Smooth muscle cell (in vitro differentiated cells): ENCODE measurements at regions not wholly inside any gene's neighbourhood (a gene's known extent, or its start where the extent isn't known, plus 50 kb on each side); places are given as distances from the start of the nearest gene placed in this dataset.
"Not testable (repeated sequence)": the region's sequence is repeated elsewhere in the genome, so short reads cannot be mapped to it uniquely, and the experiment has no call there.

Experiments used
- DNase-seq: peaks from one replicate; lab custom pipeline; 2025; ENCODE audit not compliant: unreplicated experiment; lab: John Stamatoyannopoulos, UW
- H2AFZ ChIP-seq: fragments of 200-600 bp; sonication (generic); 2 replicates; pipeline ENCODE4 v1.6.0; 2016; ENCODE audit warnings: antibody characterized with exemption, low read depth, mild to moderate bottlenecking
- H3F3A ChIP-seq: fragments of 200-600 bp; sonication (generic); 2 replicates; pipeline ENCODE4 v1.6.0; 2017; ENCODE audit warnings: antibody characterized with exemption, low read depth
- H3K27ac ChIP-seq: fragments of 200-600 bp; sonication (generic); 2 replicates; pipeline ENCODE4 v1.5.1; 2016; ENCODE audit warnings: low read depth, mild to moderate bottlenecking
- H3K27me3 ChIP-seq: fragments of 200-600 bp; sonication (generic); 2 replicates; pipeline ENCODE4 v1.6.1; 2016; ENCODE audit warnings: low read depth, mild to moderate bottlenecking
- H3K36me3 ChIP-seq: fragments of 200-600 bp; sonication (generic); 2 replicates; pipeline ENCODE4 v1.5.1; 2016; ENCODE audit warnings: low read depth
- H3K4me1 ChIP-seq: fragments of 200-600 bp; sonication (generic); 2 replicates; pipeline ENCODE4 v1.5.1; 2016; ENCODE audit warnings: low read depth
- H3K4me2 ChIP-seq: fragments of 200-600 bp; sonication (generic); 2 replicates; pipeline ENCODE4 v1.6.0; 2016; ENCODE audit warnings: mild to moderate bottlenecking
- H3K4me3 ChIP-seq: fragments of 200-600 bp; sonication (generic); 2 replicates; pipeline ENCODE4 v1.5.1; 2016; ENCODE audit warnings: mild to moderate bottlenecking
- H3K79me2 ChIP-seq: fragments of 200-600 bp; sonication (generic); 2 replicates; pipeline ENCODE4 v1.6.0; 2016; ENCODE audit warnings: low read depth, mild to moderate bottlenecking
- H3K9ac ChIP-seq: fragments of 200-600 bp; sonication (generic); 2 replicates; pipeline ENCODE4 v1.6.0; 2016; ENCODE audit warnings: low read depth
- H3K9me3 ChIP-seq: fragments of 200-600 bp; sonication (generic); replicated peaks from 2 replicates; pipeline ENCODE4 v1.5.1; 2016; ENCODE audit warnings: low read depth
- H4K20me1 ChIP-seq: fragments of 200-600 bp; sonication (generic); 2 replicates; pipeline ENCODE4 v1.6.0; 2016; ENCODE audit warnings: low read depth
- WGBS: methylation state at CpG from one replicate; pipeline ENCODE4 v1.1.7; 2016; ENCODE audit warnings: low lambda C conversion rate; 5-methylcytosine and 5-hydroxymethylcytosine counted together

- not testable (repeated sequence) for H3K36me3 ChIP-seq, H3K4me3 ChIP-seq, H3F3A ChIP-seq, H3K4me1 ChIP-seq, DNase-seq, H3K79me2 ChIP-seq, H3K27me3 ChIP-seq, H3K4me2 ChIP-seq, H3K9ac ChIP-seq, H3K9me3 ChIP-seq, H3K27ac ChIP-seq, H2AFZ ChIP-seq
- 0% methylated on average over 1 of the region's 11 CpGs for WGBS
- H4K20me1 ChIP-seq: peaks cover 12% of the 10 kb centered on the region
These were observed 287.0 kb downstream of the BCL2L11 start for GRCh38 chr2:111407632-111408194.

GRCh38 chr2:111410868-111411406, 290.2 kb downstream of the BCL2L11 start:
- 95% methylated on average over 3 of the region's 10 CpGs for WGBS
- peaks cover 16% of the 10 kb centered on the region for H4K20me1 ChIP-seq
- not testable (repeated sequence) for H3K4me3 ChIP-seq, H2AFZ ChIP-seq, H3K27ac ChIP-seq, H3K79me2 ChIP-seq, H3K27me3 ChIP-seq, H3K4me2 ChIP-seq, H3K4me1 ChIP-seq, H3K36me3 ChIP-seq, H3K9ac ChIP-seq, H3F3A ChIP-seq, DNase-seq, H3K9me3 ChIP-seq

GRCh38 chr2:111411867-111412681, 291.4 kb downstream of the BCL2L11 start:
- not testable (repeated sequence) for H3K4me3 ChIP-seq, H2AFZ ChIP-seq, H3K4me1 ChIP-seq, H3K79me2 ChIP-seq, DNase-seq, H3K9ac ChIP-seq, H3K36me3 ChIP-seq, H3K27me3 ChIP-seq, H3F3A ChIP-seq, H3K4me2 ChIP-seq, H3K9me3 ChIP-seq, H3K27ac ChIP-seq
- WGBS: 65% methylated on average over 15 of the region's 18 CpGs
- peaks cover 23% of the 10 kb centered on the region for H4K20me1 ChIP-seq

- Histone ChIP-seq H4K20me1 (peaks cover 29% of the 10 kb centered on the region), H3K27ac (peak overlapping the region; percentile 44)
- not testable (repeated sequence) for H3K9ac ChIP-seq, H3K27me3 ChIP-seq, H3F3A ChIP-seq, H3K9me3 ChIP-seq, H3K4me2 ChIP-seq, H3K79me2 ChIP-seq, H2AFZ ChIP-seq, H3K36me3 ChIP-seq, H3K4me3 ChIP-seq, H3K4me1 ChIP-seq, DNase-seq
- WGBS: 50% methylated on average over 12 of the region's 12 CpGs
These were observed 292.3 kb downstream of the BCL2L11 start for GRCh38 chr2:111412841-111413650.

- H3K4me1 ChIP-seq, H3K4me3 ChIP-seq, H3K9ac ChIP-seq, DNase-seq, H3K9me3 ChIP-seq, H3K79me2 ChIP-seq, H2AFZ ChIP-seq, H3K4me2 ChIP-seq, H3K27ac ChIP-seq, H3F3A ChIP-seq, H3K36me3 ChIP-seq, H3K27me3 ChIP-seq: not testable (repeated sequence)
- H4K20me1 ChIP-seq: peaks cover 32% of the 10 kb centered on the region
- 62% methylated on average over 5 of the region's 5 CpGs for WGBS
These were observed 293.2 kb downstream of the BCL2L11 start for GRCh38 chr2:111413950-111414349.

GRCh38 chr2:111415765-111416743, 295.3 kb downstream of the BCL2L11 start:
- Histone ChIP-seq H4K20me1 (peaks cover 40% of the 10 kb centered on the region), H3K27ac (peak overlapping the region; percentile 43)
- not testable (repeated sequence) for H3K4me2 ChIP-seq, H3K4me1 ChIP-seq, DNase-seq, H3K9ac ChIP-seq, H3K4me3 ChIP-seq, H3K36me3 ChIP-seq, H3K27me3 ChIP-seq, H3K9me3 ChIP-seq, H3K79me2 ChIP-seq, H3F3A ChIP-seq, H2AFZ ChIP-seq
- WGBS: 29% methylated on average over 17 of the region's 24 CpGs

- H3K27me3 ChIP-seq, H3K36me3 ChIP-seq, H3K9me3 ChIP-seq, H3K4me1 ChIP-seq, H3F3A ChIP-seq, H3K9ac ChIP-seq, DNase-seq, H3K4me3 ChIP-seq, H2AFZ ChIP-seq, H3K4me2 ChIP-seq, H3K79me2 ChIP-seq: not testable (repeated sequence)
- Histone ChIP-seq H4K20me1 (peaks cover 34% of the 10 kb centered on the region), H3K27ac (peak overlapping the region; percentile 43)
These were observed 296.3 kb downstream of the BCL2L11 start for GRCh38 chr2:111417026-111417425.
